ENCODE measurements at regions not wholly inside any gene's neighbourhood (a gene's known extent, or its start where the extent isn't known, plus 50 kb on each side); places are given as distances from the start of the nearest gene placed in this dataset.
"Not testable (repeated sequence)": the region's sequence is repeated elsewhere in the genome, so short reads cannot be mapped to it uniquely, and the experiment has no call there.

GRCh38 chr10:123270806-123271205 is 116.6 kb downstream of the BUB3 start:
- DNase-seq: no peak

GRCh38 chr10:123272171-123272570 is 118.0 kb downstream of the BUB3 start:
- DNase-seq: no peak

- no peak for DNase-seq
Observed at GRCh38 chr10:123274306-123275135, 120.3 kb downstream of the BUB3 start.

GRCh38 chr10:123275136-123275564 is 120.9 kb downstream of the BUB3 start:
- no peak for DNase-seq

- DNase-seq: no peak
Observed at GRCh38 chr10:123278445-123278844, 124.2 kb downstream of the BUB3 start.

GRCh38 chr10:123283371-123283770 is 129.2 kb downstream of the BUB3 start:
- not testable (repeated sequence) for DNase-seq

GRCh38 chr10:123284022-123284421 is 129.8 kb downstream of the BUB3 start:
- no peak for DNase-seq

GRCh38 chr10:123287594-123288247 is 133.5 kb downstream of the BUB3 start:
- peak; percentile 23 to 57 (median 29) for DNase-seq

- no peak for DNase-seq
Observed at GRCh38 chr10:123289432-123289831, 135.2 kb downstream of the BUB3 start.

GRCh38 chr10:123294109-123294508 is 139.9 kb downstream of the BUB3 start:
- no peak for DNase-seq

- DNase-seq: no peak
Observed at GRCh38 chr10:123294886-123295285, 140.7 kb downstream of the BUB3 start.

- no peak for DNase-seq
Observed at GRCh38 chr10:123295644-123296043, 141.4 kb downstream of the BUB3 start.

GRCh38 chr10:123297175-123297574 is 143.0 kb downstream of the BUB3 start:
- DNase-seq: no peak

GRCh38 chr10:123298583-123298982 is 144.4 kb downstream of the BUB3 start:
- DNase-seq: no peak

GRCh38 chr10:123299598-123299997 is 145.4 kb downstream of the BUB3 start:
- DNase-seq: no peak

GRCh38 chr10:123301077-123301857 is 147.1 kb downstream of the BUB3 start:
- peak in 2 of 3 donors; percentile 23 to 34 for DNase-seq

GRCh38 chr10:123303581-123304337 is 149.6 kb downstream of the BUB3 start:
- no peak for DNase-seq

GRCh38 chr10:123305671-123306070 is 151.5 kb downstream of the BUB3 start:
- no peak for DNase-seq

- no peak for DNase-seq
Observed at GRCh38 chr10:123306290-123306689, 152.1 kb downstream of the BUB3 start.

- DNase-seq: peak; percentile 70 to 79 (median 70)
Observed at GRCh38 chr10:123309731-123310130, 155.5 kb downstream of the BUB3 start.

GRCh38 chr10:123316776-123317175 is 162.6 kb downstream of the BUB3 start:
- no peak for DNase-seq

GRCh38 chr10:123318516-123318915 is 164.3 kb downstream of the BUB3 start:
- no peak for DNase-seq

GRCh38 chr10:123320091-123320490 is 165.9 kb downstream of the BUB3 start:
- no peak for DNase-seq
